Testis (tissue), 2 donors: ENCODE measurements at regions not wholly inside any gene's neighbourhood (a gene's known extent, or its start where the extent isn't known, plus 50 kb on each side); places are given as distances from the start of the nearest gene placed in this dataset.
"Not testable (repeated sequence)": the region's sequence is repeated elsewhere in the genome, so short reads cannot be mapped to it uniquely, and the experiment has no call there.

Experiments used
- DNase-seq: peaks from one replicate; pipeline ENCODE4 v3.0.0-alpha.2; 2019
- H3K27ac ChIP-seq, 2 donors: fragments of 200-600 bp; sonication (generic); one replicate each; pipeline ENCODE4 v1.5.1; 2019
- H3K27me3 ChIP-seq: fragments of 200-600 bp; sonication (generic); one replicate; pipeline ENCODE4 v1.5.1; 2019
- H3K36me3 ChIP-seq: fragments of 200-600 bp; sonication (generic); one replicate; pipeline ENCODE4 v1.5.1; 2017; ENCODE audit warnings: low read depth; ENCODE audit errors: missing control alignments
- H3K4me1 ChIP-seq: fragments of 200-600 bp; sonication (generic); one replicate; pipeline ENCODE4 v1.5.1; 2019
- H3K4me3 ChIP-seq, 2 donors: fragments of 200-600 bp; sonication (generic); one replicate each; pipeline ENCODE4 v1.5.1; 2017 to 2019
- H3K9me3 ChIP-seq: fragments of 200-600 bp; sonication (generic); one replicate; pipeline ENCODE4 v1.5.1; 2017
- CTCF ChIP-seq, 3 experiments: fragments of 450-650 bp in 2 of 3; fragments of 200-600 bp in 1 of 3; sonication (generic) in 1 of 3; IDR thresholded peaks; one replicate each; pipeline ENCODE4 v1.5.1; 2016 to 2019; ENCODE audit warnings: antibody characterized with exemption in 3 of 3, mild to moderate bottlenecking in 2 of 3, moderate library complexity in 1 of 3
- POLR2A ChIP-seq: fragments of 450-650 bp; IDR thresholded peaks from one replicate; pipeline ENCODE4 v1.6.1; 2017; ENCODE audit warnings: antibody characterized with exemption, mild to moderate bottlenecking, moderate library complexity
- WGBS, 2 donors: methylation state at CpG; one replicate each; pipeline ENCODE4 v1.1.5; 2018; 5-methylcytosine and 5-hydroxymethylcytosine counted together
- intact Hi-C: fragments of 100-400 bp; cut with DNase I; formaldehyde crosslinking; loops from one replicate; pipeline ENCODE4 v1.15.1; 2023; ENCODE audit warnings: low total_unique reads

- H3K27me3 ChIP-seq = no peaks in the 10 kb centered on the region
- no peak overlapping the region for H3K4me3 ChIP-seq
- intact Hi-C loops = no loop called here
- H3K4me1 ChIP-seq = no peaks in the 10 kb centered on the region
- no peak for DNase-seq
- H3K27ac ChIP-seq = no peak overlapping the region
- no peaks in the 10 kb centered on the region for H3K9me3 ChIP-seq
- no peaks in the 10 kb centered on the region for H3K36me3 ChIP-seq
- TF ChIP-seq POLR2A (no peak), CTCF (IDR thresholded peaks at IDR 0.05) (no peak)
- WGBS, 2 donors = 86 to 89% methylated on average over 1 of the region's 1 CpG
Measured at GRCh38 chr10:52368725-52369124, 54.6 kb downstream of the DKK1 start.

- H3K4me3 ChIP-seq, H3K27me3 ChIP-seq, H3K4me1 ChIP-seq, H3K36me3 ChIP-seq, H3K27ac ChIP-seq, H3K9me3 ChIP-seq, DNase-seq, intact Hi-C loops: not testable (repeated sequence)
- WGBS, 2 donors = 83 to 91% methylated on average over 2 of the region's 2 CpGs
Measured at GRCh38 chr10:52374207-52374606, 60.1 kb downstream of the DKK1 start.

- no peak for TF ChIP-seq CTCF (IDR thresholded peaks at IDR 0.05)
- no peak for TF ChIP-seq POLR2A
- H3K36me3 ChIP-seq = no peaks in the 10 kb centered on the region
- no peak overlapping the region for H3K4me3 ChIP-seq
- no peaks in the 10 kb centered on the region for H3K27me3 ChIP-seq
- DNase-seq = no peak
- 53 to 56% methylated on average over 2 of the region's 2 CpGs for WGBS, 2 donors
- no peak overlapping the region for H3K27ac ChIP-seq
- H3K9me3 ChIP-seq = no peaks in the 10 kb centered on the region
- no peaks in the 10 kb centered on the region for H3K4me1 ChIP-seq
- intact Hi-C loops = no loop called here
Measured at GRCh38 chr10:52376694-52377354, 62.7 kb downstream of the DKK1 start.

- intact Hi-C loops = no loop called here
- WGBS, 2 donors = 57 to 63% methylated on average over 3 of the region's 3 CpGs
- Histone ChIP-seq H3K9me3 (no peaks in the 10 kb centered on the region), H3K4me3 (no peak overlapping the region), H3K36me3 (no peaks in the 10 kb centered on the region), H3K27me3 (no peaks in the 10 kb centered on the region), H3K4me1 (no peaks in the 10 kb centered on the region), H3K27ac (no peak overlapping the region)
- no peak for DNase-seq
- no peak for TF ChIP-seq POLR2A
- no peak for TF ChIP-seq CTCF (IDR thresholded peaks at IDR 0.05)
Measured at GRCh38 chr10:52378124-52378523, 64.0 kb downstream of the DKK1 start.

- intact Hi-C loops = no loop called here
- H3K4me1 ChIP-seq = no peaks in the 10 kb centered on the region
- no peaks in the 10 kb centered on the region for H3K27me3 ChIP-seq
- TF ChIP-seq POLR2A (no peak), CTCF (IDR thresholded peaks at IDR 0.05) (no peak)
- H3K4me3 ChIP-seq = no peak overlapping the region
- no peaks in the 10 kb centered on the region for H3K36me3 ChIP-seq
- H3K27ac ChIP-seq = no peak overlapping the region
- no peak for DNase-seq
- 70 to 79% methylated on average over 3 of the region's 3 CpGs for WGBS, 2 donors
- H3K9me3 ChIP-seq = no peaks in the 10 kb centered on the region
Measured at GRCh38 chr10:52379287-52379686, 65.2 kb downstream of the DKK1 start.
